COR-L47 (cell line): ENCODE measurements at regions not wholly inside any gene's neighbourhood (a gene's known extent, or its start where the extent isn't known, plus 50 kb on each side); places are given as distances from the start of the nearest gene placed in this dataset.
"Not testable (repeated sequence)": the region's sequence is repeated elsewhere in the genome, so short reads cannot be mapped to it uniquely, and the experiment has no call there.

Experiments
- DNase-seq: peaks from one replicate; lab custom pipeline; 2025; lab: John Stamatoyannopoulos, UW

- DNase-seq = peak; percentile 19
These were observed 55.1 kb downstream of the TTC6 start for GRCh38 chr14:37650356-37651037.

GRCh38 chr14:37652042-37652441, 56.6 kb downstream of the TTC6 start:
- DNase-seq = no peak

GRCh38 chr14:37655418-37655817, 60.0 kb downstream of the TTC6 start:
- no peak for DNase-seq

- DNase-seq = no peak
These were observed 62.7 kb downstream of the TTC6 start for GRCh38 chr14:37658156-37658555.

GRCh38 chr14:37663498-37663897, 68.1 kb downstream of the TTC6 start:
- no peak for DNase-seq

- DNase-seq = no peak
These were observed 70.0 kb downstream of the TTC6 start for GRCh38 chr14:37665479-37665878.

GRCh38 chr14:37665951-37666350, 70.5 kb downstream of the TTC6 start:
- no peak for DNase-seq

GRCh38 chr14:37668646-37669045, 73.2 kb downstream of the TTC6 start:
- DNase-seq = no peak

GRCh38 chr14:37669242-37669641, 73.8 kb downstream of the TTC6 start:
- no peak for DNase-seq

GRCh38 chr14:37673439-37673838, 78.0 kb downstream of the TTC6 start:
- DNase-seq = no peak

- DNase-seq = no peak
These were observed 83.5 kb downstream of the TTC6 start for GRCh38 chr14:37678916-37679315.

GRCh38 chr14:37681486-37681885, 86.1 kb downstream of the TTC6 start:
- no peak for DNase-seq

GRCh38 chr14:37692680-37693079, 97.3 kb downstream of the TTC6 start:
- not testable (repeated sequence) for DNase-seq

GRCh38 chr14:37693420-37693819, 98.0 kb downstream of the TTC6 start:
- DNase-seq = not testable (repeated sequence)

- DNase-seq = no peak
These were observed 100.4 kb downstream of the TTC6 start for GRCh38 chr14:37695866-37696265.

GRCh38 chr14:37697489-37698121, 102.2 kb downstream of the TTC6 start:
- no peak for DNase-seq

GRCh38 chr14:37698840-37699777, 103.7 kb downstream of the TTC6 start:
- no peak for DNase-seq

GRCh38 chr14:37707716-37708115, 112.3 kb downstream of the TTC6 start:
- DNase-seq = no peak

GRCh38 chr14:37708481-37708880, 113.1 kb downstream of the TTC6 start:
- DNase-seq = no peak

- no peak for DNase-seq
These were observed 114.2 kb downstream of the TTC6 start for GRCh38 chr14:37709419-37710195.

- DNase-seq = no peak
These were observed 116.0 kb downstream of the TTC6 start for GRCh38 chr14:37711356-37711830.
